Mononuclear cell (primary cell): ENCODE measurements at regions not wholly inside any gene's neighbourhood (a gene's known extent, or its start where the extent isn't known, plus 50 kb on each side); places are given as distances from the start of the nearest gene placed in this dataset.

Source experiments
- H3K27me3 ChIP-seq: 2 replicates; pipeline ENCODE4 v1.6.0; 2011; ENCODE audit warnings: low read length, control low read depth; ENCODE audit not compliant: insufficient read depth
- H3K4me1 ChIP-seq: 2 replicates; pipeline ENCODE4 v1.5.1; 2011; ENCODE audit warnings: mild to moderate bottlenecking, low read length, control low read depth; ENCODE audit not compliant: insufficient read depth
- H3K4me3 ChIP-seq: 2 replicates; pipeline ENCODE4 v1.5.1; 2011; ENCODE audit warnings: mild to moderate bottlenecking, low read length, moderate library complexity
- H3K9me3 ChIP-seq: 2 replicates; pipeline ENCODE4 v1.5.1; 2011; ENCODE audit warnings: low read depth, mild to moderate bottlenecking, control low read depth, low read length

- Histone ChIP-seq H3K4me1 (no peaks in the 10 kb centered on the region), H3K9me3 (no peaks in the 10 kb centered on the region), H3K27me3 (no peaks in the 10 kb centered on the region), H3K4me3 (no peak overlapping the region)
Measured at GRCh38 chr1:216815260-216816131, 92.3 kb upstream of the ESRRG start.

GRCh38 chr1:216814576-216815259 is 91.5 kb upstream of the ESRRG start:
- no peak overlapping the region for H3K4me3 ChIP-seq
- no peaks in the 10 kb centered on the region for H3K27me3 ChIP-seq
- no peaks in the 10 kb centered on the region for H3K9me3 ChIP-seq
- no peaks in the 10 kb centered on the region for H3K4me1 ChIP-seq

GRCh38 chr1:216812966-216813365 is 89.7 kb upstream of the ESRRG start:
- Histone ChIP-seq H3K27me3 (no peaks in the 10 kb centered on the region), H3K4me3 (no peak overlapping the region), H3K4me1 (no peaks in the 10 kb centered on the region), H3K9me3 (no peaks in the 10 kb centered on the region)

- Histone ChIP-seq H3K9me3 (no peaks in the 10 kb centered on the region), H3K4me3 (no peak overlapping the region), H3K27me3 (no peaks in the 10 kb centered on the region)
Measured at GRCh38 chr1:216809649-216810048, 86.4 kb upstream of the ESRRG start.

GRCh38 chr1:216807696-216808095 is 84.5 kb upstream of the ESRRG start:
- Histone ChIP-seq H3K4me3 (no peak overlapping the region), H3K4me1 (no peaks in the 10 kb centered on the region), H3K27me3 (no peaks in the 10 kb centered on the region)

More at GRCh38 chr1:216809649-216810048, 86.4 kb upstream of the ESRRG start:
- no peaks in the 10 kb centered on the region for H3K4me1 ChIP-seq

GRCh38 chr1:216805953-216806352 is 82.7 kb upstream of the ESRRG start:
- Histone ChIP-seq H3K4me3 (no peak overlapping the region), H3K9me3 (no peaks in the 10 kb centered on the region), H3K4me1 (no peaks in the 10 kb centered on the region), H3K27me3 (no peaks in the 10 kb centered on the region)

More at GRCh38 chr1:216807696-216808095, 84.5 kb upstream of the ESRRG start:
- no peaks in the 10 kb centered on the region for H3K9me3 ChIP-seq

- H3K27me3 ChIP-seq = no peaks in the 10 kb centered on the region
- H3K9me3 ChIP-seq = no peaks in the 10 kb centered on the region
- H3K4me1 ChIP-seq = no peaks in the 10 kb centered on the region
- H3K4me3 ChIP-seq = no peak overlapping the region
Measured at GRCh38 chr1:216805233-216805632, 82.0 kb upstream of the ESRRG start.

- H3K4me3 ChIP-seq = no peak overlapping the region
- H3K9me3 ChIP-seq = no peaks in the 10 kb centered on the region
- no peaks in the 10 kb centered on the region for H3K4me1 ChIP-seq
- H3K27me3 ChIP-seq = no peaks in the 10 kb centered on the region
Measured at GRCh38 chr1:216804111-216804510, 80.9 kb upstream of the ESRRG start.

GRCh38 chr1:216794586-216794985 is 71.4 kb upstream of the ESRRG start:
- Histone ChIP-seq H3K4me1 (no peaks in the 10 kb centered on the region), H3K27me3 (no peaks in the 10 kb centered on the region), H3K4me3 (no peak overlapping the region), H3K9me3 (no peaks in the 10 kb centered on the region)

GRCh38 chr1:216793973-216794372 is 70.7 kb upstream of the ESRRG start:
- Histone ChIP-seq H3K9me3 (no peaks in the 10 kb centered on the region), H3K27me3 (no peaks in the 10 kb centered on the region), H3K4me1 (no peaks in the 10 kb centered on the region), H3K4me3 (no peak overlapping the region)

GRCh38 chr1:216793303-216793702 is 70.1 kb upstream of the ESRRG start:
- Histone ChIP-seq H3K4me3 (no peak overlapping the region), H3K9me3 (no peaks in the 10 kb centered on the region), H3K4me1 (no peaks in the 10 kb centered on the region), H3K27me3 (no peaks in the 10 kb centered on the region)

GRCh38 chr1:216788671-216789070 is 65.4 kb upstream of the ESRRG start:
- Histone ChIP-seq H3K27me3 (no peaks in the 10 kb centered on the region), H3K4me3 (no peak overlapping the region)

GRCh38 chr1:216785737-216786136 is 62.5 kb upstream of the ESRRG start:
- H3K4me3 ChIP-seq = no peak overlapping the region
- H3K27me3 ChIP-seq = no peaks in the 10 kb centered on the region
- no peaks in the 10 kb centered on the region for H3K4me1 ChIP-seq
- H3K9me3 ChIP-seq = no peaks in the 10 kb centered on the region

More at GRCh38 chr1:216788671-216789070, 65.4 kb upstream of the ESRRG start:
- Histone ChIP-seq H3K4me1 (no peaks in the 10 kb centered on the region), H3K9me3 (no peaks in the 10 kb centered on the region)

GRCh38 chr1:216785221-216785620 is 62.0 kb upstream of the ESRRG start:
- Histone ChIP-seq H3K4me3 (no peak overlapping the region), H3K9me3 (no peaks in the 10 kb centered on the region), H3K4me1 (no peaks in the 10 kb centered on the region), H3K27me3 (no peaks in the 10 kb centered on the region)

- H3K9me3 ChIP-seq = no peaks in the 10 kb centered on the region
- H3K4me1 ChIP-seq = no peaks in the 10 kb centered on the region
Measured at GRCh38 chr1:216779686-216780085, 56.5 kb upstream of the ESRRG start.

More at GRCh38 chr1:216779686-216780085, 56.5 kb upstream of the ESRRG start:
- Histone ChIP-seq H3K27me3 (no peaks in the 10 kb centered on the region), H3K4me3 (no peak overlapping the region)
